Uterus (tissue), 3 donors: ENCODE measurements at regions not wholly inside any gene's neighbourhood (a gene's known extent, or its start where the extent isn't known, plus 50 kb on each side); places are given as distances from the start of the nearest gene placed in this dataset.

ENCODE experiments used
- DNase-seq, 2 donors: peaks; one replicate each; pipeline ENCODE4 v3.0.0-alpha.2; 2019 to 2020
- H3K27ac ChIP-seq, 2 donors: fragments of 200-600 bp; sonication (generic); 1 replicate in 1 of 2; 2 replicates in 1 of 2; pipeline ENCODE4 v1.5.1; 2016 to 2018
- H3K27me3 ChIP-seq, 2 donors: fragments of 200-600 bp; sonication (generic); one replicate each; pipeline ENCODE4 v1.5.1; 2018 to 2019; ENCODE audit warnings: control low read depth in 1 of 2
- H3K36me3 ChIP-seq, 2 donors: fragments of 200-600 bp; sonication (generic); one replicate each; pipeline ENCODE4 v1.5.1; 2019; ENCODE audit warnings: control low read depth in 1 of 2
- H3K4me1 ChIP-seq, 2 donors: fragments of 200-600 bp; sonication (generic); one replicate each; pipeline ENCODE4 v1.5.1; 2018 to 2019; ENCODE audit warnings: control low read depth in 1 of 2
- H3K4me3 ChIP-seq, 2 donors: fragments of 200-600 bp; sonication (generic); 1 replicate in 1 of 2; 2 replicates in 1 of 2; pipeline ENCODE4 v1.5.1; 2018 to 2019; ENCODE audit warnings: mild to moderate bottlenecking in 1 of 2
- H3K9me3 ChIP-seq, 2 donors: fragments of 200-600 bp; sonication (generic); one replicate each; pipeline ENCODE4 v1.5.1; 2019; ENCODE audit warnings: control low read depth in 1 of 2
- CTCF ChIP-seq, 4 experiments: fragments of 200-600 bp in 2 of 4; fragments of 450-650 bp in 2 of 4; sonication (generic) in 2 of 4; IDR thresholded peaks; one replicate each; pipeline ENCODE4 v1.5.1; 2016 to 2019; ENCODE audit warnings: antibody characterized with exemption in 4 of 4, mild to moderate bottlenecking in 2 of 4, moderate library complexity in 1 of 4
- POLR2A ChIP-seq, 2 donors: fragments of 450-650 bp; IDR thresholded peaks; one replicate each; pipeline ENCODE4 v1.6.1; 2016; ENCODE audit warnings: antibody characterized with exemption in 2 of 2, mild to moderate bottlenecking in 1 of 2, moderate library complexity in 1 of 2
- intact Hi-C: fragments of 100-400 bp; cut with DNase I; formaldehyde crosslinking; loops from one replicate; pipeline ENCODE4 v1.15.1; 2023; ENCODE audit warnings: low total_unique reads
- donor health status: DM: yes; HTN: yes; CAD: no.

GRCh38 chr20:46835418-46835817 lies 59.2 kb upstream of the EYA2 start:
- no peaks in the 10 kb centered on the region for H3K36me3 ChIP-seq
- no peak overlapping the region for H3K27ac ChIP-seq
- intact Hi-C loops: no loop called here
- H3K4me3 ChIP-seq: no peak overlapping the region
- no peaks in the 10 kb centered on the region for H3K9me3 ChIP-seq
- no peaks in the 10 kb centered on the region for H3K27me3 ChIP-seq
- H3K4me1 ChIP-seq: no peaks in the 10 kb centered on the region
- TF ChIP-seq CTCF (IDR thresholded peaks at IDR 0.05): no peak
- no peak for TF ChIP-seq POLR2A (IDR thresholded peaks at IDR 0.05)
- no peak for DNase-seq

- Histone ChIP-seq H3K4me3 (no peak overlapping the region), H3K4me1 (no peaks in the 10 kb centered on the region), H3K27me3 (no peaks in the 10 kb centered on the region), H3K36me3 (no peaks in the 10 kb centered on the region), H3K9me3 (no peaks in the 10 kb centered on the region), H3K27ac (no peak overlapping the region)
- TF ChIP-seq CTCF (IDR thresholded peaks at IDR 0.05) (no peak), POLR2A (IDR thresholded peaks at IDR 0.05) (no peak)
- intact Hi-C loops: no loop called here
- DNase-seq: no peak
Measured at GRCh38 chr20:46837083-46837482, 57.6 kb upstream of the EYA2 start.

- H3K4me3 ChIP-seq: no peak overlapping the region
- no peaks in the 10 kb centered on the region for H3K36me3 ChIP-seq
- no peak overlapping the region for H3K27ac ChIP-seq
- DNase-seq: no peak
- no peaks in the 10 kb centered on the region for H3K27me3 ChIP-seq
- intact Hi-C loops: no loop called here
- H3K9me3 ChIP-seq: no peaks in the 10 kb centered on the region
- TF ChIP-seq POLR2A (IDR thresholded peaks at IDR 0.05) (no peak), CTCF (IDR thresholded peaks at IDR 0.05) (no peak)
- no peaks in the 10 kb centered on the region for H3K4me1 ChIP-seq
Measured at GRCh38 chr20:46838011-46838410, 56.6 kb upstream of the EYA2 start.

DNA sequence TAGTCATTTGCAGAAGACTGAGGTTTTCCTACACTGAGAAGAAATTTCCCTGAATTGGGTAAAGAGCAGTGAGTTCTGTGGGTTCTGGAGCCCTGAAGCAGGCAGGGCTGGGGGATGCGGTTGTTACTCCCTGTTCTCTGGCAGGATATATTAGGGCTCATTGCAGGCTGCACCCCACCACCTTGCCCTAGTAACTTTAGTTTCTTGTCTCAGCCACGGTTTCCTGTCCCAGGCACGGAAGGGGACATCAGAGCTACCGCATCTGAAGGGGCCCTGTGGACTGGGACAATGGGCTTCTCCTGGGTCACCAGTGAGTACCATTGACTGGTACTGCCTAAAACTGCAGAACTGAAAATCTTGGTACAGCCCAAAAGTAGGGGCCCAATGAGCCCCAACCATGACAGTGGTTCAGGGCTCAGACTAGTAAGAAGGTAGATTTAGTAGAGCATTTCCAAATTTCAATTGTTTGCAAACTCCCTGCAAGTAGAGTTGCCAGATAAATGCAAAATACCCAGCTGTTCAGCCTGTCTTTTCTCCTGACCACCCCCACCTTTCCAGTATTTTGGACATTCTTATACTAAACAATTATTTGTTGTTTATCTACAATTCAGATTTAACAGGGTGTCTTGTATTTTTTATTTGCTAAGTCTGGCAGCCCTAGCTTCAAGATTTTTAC lies 54.5 kb upstream of the EYA2 start:
- TF ChIP-seq CTCF (IDR thresholded peaks at IDR 0.05): no peak
- TF ChIP-seq POLR2A (IDR thresholded peaks at IDR 0.05): no peak
- no peaks in the 10 kb centered on the region for H3K36me3 ChIP-seq

More for the DNA sequence above, 54.5 kb upstream of the EYA2 start:
- no peak for DNase-seq
- Histone ChIP-seq H3K4me3 (no peak overlapping the region), H3K27ac (no peak overlapping the region), H3K9me3 (no peaks in the 10 kb centered on the region), H3K4me1 (no peaks in the 10 kb centered on the region), H3K27me3 (no peaks in the 10 kb centered on the region)
- intact Hi-C loops: no loop called here
